ENCODE measurements at regions not wholly inside any gene's neighbourhood (a gene's known extent, or its start where the extent isn't known, plus 50 kb on each side); places are given as distances from the start of the nearest gene placed in this dataset.

DNA sequence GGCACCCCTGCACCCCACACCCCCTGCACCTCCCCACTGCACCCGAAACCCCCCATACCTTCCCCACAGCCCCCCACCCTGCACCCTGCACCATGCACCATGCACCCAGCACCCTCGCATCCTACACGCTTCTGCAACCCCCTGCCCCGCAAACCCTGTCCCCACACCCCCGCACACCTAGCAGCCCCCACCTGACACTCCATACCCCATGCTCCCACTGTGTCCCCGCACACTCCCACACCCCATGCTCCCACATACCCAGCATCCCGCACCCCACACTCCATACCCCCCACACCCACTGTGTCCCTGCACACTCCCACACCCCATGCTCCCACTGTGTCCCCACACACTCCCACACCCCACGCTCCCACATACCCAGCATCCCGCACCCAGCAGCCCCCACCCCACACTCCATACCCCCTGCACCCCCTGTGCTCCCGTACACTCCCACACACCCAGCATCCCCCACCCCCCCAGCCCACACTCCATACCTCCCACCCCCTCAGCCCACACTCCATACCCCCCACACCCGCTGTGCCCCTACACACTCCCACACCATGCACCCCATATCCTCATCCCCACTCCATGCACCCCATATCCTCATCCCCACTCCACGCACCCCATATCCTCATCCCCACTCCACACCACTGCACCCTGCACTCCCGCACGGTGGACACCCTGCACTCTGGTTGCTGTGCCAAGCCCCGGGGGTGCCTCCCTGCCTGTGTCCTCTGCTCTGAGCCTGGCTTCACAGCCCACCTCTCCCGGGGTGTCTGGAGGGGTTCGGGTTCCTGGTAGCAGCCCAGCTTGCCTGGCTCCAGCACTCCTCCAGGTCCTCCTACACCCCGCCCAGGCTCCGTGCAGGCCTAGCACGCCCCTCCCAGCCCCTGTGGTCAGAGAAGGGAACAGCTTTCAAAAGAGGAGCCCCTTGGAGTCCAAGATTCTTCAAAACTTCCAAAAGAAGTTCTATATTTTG lies 93.9 kb upstream of the CTDP1 start:
- no peak overlapping the region for H3K4me2 ChIP-seq (ENCODE audit: low read length, poor library complexity, severe bottlenecking)
- no peak overlapping the region for H2BK5ac ChIP-seq (ENCODE audit: low read depth, low read length, poor library complexity, severe bottlenecking)
- no peak overlapping the region for H2AK5ac ChIP-seq (ENCODE audit: low read length, severe bottlenecking)
- H3K4ac ChIP-seq (ENCODE audit: low read depth in 1 of 2, low read length in 2 of 2) = no peak overlapping the region
- no peak overlapping the region for H3K27ac ChIP-seq (ENCODE audit: low read length, poor library complexity, severe bottlenecking)
- no peak overlapping the region for H4K91ac ChIP-seq (ENCODE audit: low read length)
- no peaks in the 10 kb centered on the region for H3K9me3 ChIP-seq (ENCODE audit: control insufficient read depth, low read length)
- no peak overlapping the region for H3K14ac ChIP-seq (ENCODE audit: low read length in 2 of 2)
- H3K18ac ChIP-seq (ENCODE audit: low read depth in 1 of 2, low read length in 2 of 2) = no peak overlapping the region
- H4K8ac ChIP-seq (ENCODE audit: low read length) = no peak overlapping the region
- H3K79me1 ChIP-seq (replicated peaks; ENCODE audit: low read length, poor library complexity, severe bottlenecking) = no peaks in the 10 kb centered on the region
- H2BK12ac ChIP-seq (ENCODE audit: low read length in 2 of 2) = no peak overlapping the region
- peaks cover 10% of the 10 kb centered on the region for H3K4me1 ChIP-seq (ENCODE audit: control insufficient read depth, insufficient read depth, low read depth, low read length)
- 91% methylated on average over 19 of the region's 20 CpGs for WGBS
- peaks cover 5 to 58% of the 10 kb centered on the region in 2 experiments for H3K27me3 ChIP-seq (ENCODE audit: control insufficient read depth in 1 of 2, insufficient read depth in 1 of 2, low read length in 2 of 2)
- no peak overlapping the region for H3K4me3 ChIP-seq (ENCODE audit: insufficient read depth in 1 of 2, low read depth in 1 of 2, low read length in 2 of 2)
- no peak overlapping the region for H2AFZ ChIP-seq (ENCODE audit: low read depth, low read length)
- no peak overlapping the region for H2BK120ac ChIP-seq (ENCODE audit: low read depth, low read length)
- no peak overlapping the region for H2BK15ac ChIP-seq (ENCODE audit: low read depth, poor library complexity, severe bottlenecking)
- no peak overlapping the region for H3K23ac ChIP-seq (ENCODE audit: low read length in 2 of 2)
- DNase-seq = no peak
- H3K9ac ChIP-seq (ENCODE audit: low read length) = no peak overlapping the region
- H3K36me3 ChIP-seq (ENCODE audit: control insufficient read depth in 1 of 2, insufficient read depth in 2 of 2, low read depth in 1 of 2, low read length in 2 of 2) = no peaks in the 10 kb centered on the region

DNA sequence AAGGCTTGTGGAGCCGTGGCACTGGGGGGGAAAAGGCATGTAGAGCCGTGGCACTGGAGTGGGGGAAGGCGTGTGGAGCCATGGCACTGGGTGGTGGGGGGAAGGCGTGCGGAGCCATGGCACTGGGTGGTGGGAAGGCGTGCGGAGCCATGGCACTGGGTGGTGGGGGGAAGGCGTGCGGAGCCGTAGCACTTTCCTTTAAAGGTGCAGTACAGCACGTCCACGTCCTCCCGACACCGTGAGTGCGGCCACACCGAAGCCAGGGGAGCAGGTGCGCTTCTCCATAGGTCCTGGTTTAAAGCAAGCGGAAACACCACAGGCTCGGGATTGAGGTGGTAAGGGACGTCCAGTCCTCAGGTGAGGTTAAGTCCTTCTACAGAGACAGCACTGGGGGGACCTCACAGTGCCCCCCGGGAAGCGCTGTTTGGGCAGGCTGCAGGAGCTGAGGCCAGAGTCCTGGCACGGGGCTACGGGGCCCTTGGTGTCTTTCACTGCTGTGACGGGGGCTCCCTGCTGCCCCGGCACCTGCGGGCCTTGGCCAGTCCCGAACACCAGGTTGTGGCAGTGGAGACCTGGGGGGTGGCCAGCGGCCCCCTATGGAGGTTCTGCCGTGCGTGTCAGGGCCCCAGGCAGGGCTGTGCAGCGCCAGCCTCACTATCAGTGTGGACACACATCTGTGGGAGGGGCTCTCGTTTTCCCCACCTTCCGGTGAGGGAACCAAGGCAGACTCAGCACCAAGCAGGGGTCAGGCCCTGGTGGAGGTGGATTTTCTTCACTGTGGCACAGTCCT lies 93.0 kb upstream of the CTDP1 start:
- Histone ChIP-seq H3K9me3 (ENCODE audit: control insufficient read depth, low read length) (peaks cover under 1% of the 10 kb centered on the region), H3K14ac (ENCODE audit: low read length in 2 of 2) (no peak overlapping the region), H2BK120ac (ENCODE audit: low read depth, low read length) (no peak overlapping the region), H3K4me2 (ENCODE audit: low read length, poor library complexity, severe bottlenecking) (no peak overlapping the region), H3K36me3 (ENCODE audit: control insufficient read depth in 1 of 2, insufficient read depth in 2 of 2, low read depth in 1 of 2, low read length in 2 of 2) (no peaks in the 10 kb centered on the region), H3K4me3 (ENCODE audit: insufficient read depth in 1 of 2, low read depth in 1 of 2, low read length in 2 of 2) (no peak overlapping the region), H2BK12ac (ENCODE audit: low read length in 2 of 2) (no peak overlapping the region), H3K79me1 (replicated peaks; ENCODE audit: low read length, poor library complexity, severe bottlenecking) (no peaks in the 10 kb centered on the region), H3K4me1 (ENCODE audit: control insufficient read depth, insufficient read depth, low read depth, low read length) (peaks cover 13% of the 10 kb centered on the region), H3K9ac (ENCODE audit: low read length) (no peak overlapping the region), H4K8ac (ENCODE audit: low read length) (no peak overlapping the region), H2AK5ac (ENCODE audit: low read length, severe bottlenecking) (no peak overlapping the region), H3K4ac (ENCODE audit: low read depth in 1 of 2, low read length in 2 of 2) (no peak overlapping the region), H4K91ac (ENCODE audit: low read length) (no peak overlapping the region), H2BK15ac (ENCODE audit: low read depth, poor library complexity, severe bottlenecking) (no peak overlapping the region), H2AFZ (ENCODE audit: low read depth, low read length) (no peak overlapping the region), H3K23ac (ENCODE audit: low read length in 2 of 2) (no peak overlapping the region), H3K27me3 (ENCODE audit: control insufficient read depth in 1 of 2, insufficient read depth in 1 of 2, low read length in 2 of 2) (peaks cover 10 to 66% of the 10 kb centered on the region in 2 experiments), H2BK5ac (ENCODE audit: low read depth, low read length, poor library complexity, severe bottlenecking) (no peak overlapping the region), H3K27ac (ENCODE audit: low read length, poor library complexity, severe bottlenecking) (no peak overlapping the region), H3K18ac (ENCODE audit: low read depth in 1 of 2, low read length in 2 of 2) (no peak overlapping the region)
- no peak for DNase-seq
- 91% methylated on average over 31 of the region's 34 CpGs for WGBS

GRCh38 chr18:79587226-79587741 lies 92.3 kb upstream of the CTDP1 start:
- H4K8ac ChIP-seq (ENCODE audit: low read length) = no peak overlapping the region
- peaks cover 13% of the 10 kb centered on the region for H3K4me1 ChIP-seq (ENCODE audit: control insufficient read depth, insufficient read depth, low read depth, low read length)
- H3K23ac ChIP-seq (ENCODE audit: low read length in 2 of 2) = no peak overlapping the region
- H3K9ac ChIP-seq (ENCODE audit: low read length) = no peak overlapping the region
- no peak overlapping the region for H3K4ac ChIP-seq (ENCODE audit: low read depth in 1 of 2, low read length in 2 of 2)
- DNase-seq = no peak
- no peak overlapping the region for H4K91ac ChIP-seq (ENCODE audit: low read length)
- H3K4me3 ChIP-seq (ENCODE audit: insufficient read depth in 1 of 2, low read depth in 1 of 2, low read length in 2 of 2) = no peak overlapping the region
- H3K79me1 ChIP-seq (replicated peaks; ENCODE audit: low read length, poor library complexity, severe bottlenecking) = no peaks in the 10 kb centered on the region
- no peak overlapping the region for H3K18ac ChIP-seq (ENCODE audit: low read depth in 1 of 2, low read length in 2 of 2)
- no peak overlapping the region for H2AFZ ChIP-seq (ENCODE audit: low read depth, low read length)
- H3K14ac ChIP-seq (ENCODE audit: low read length in 2 of 2) = peak overlapping the region in 1 of 2 experiments; percentile 19
- H2BK12ac ChIP-seq (ENCODE audit: low read length in 2 of 2) = no peak overlapping the region
- H2BK15ac ChIP-seq (ENCODE audit: low read depth, poor library complexity, severe bottlenecking) = no peak overlapping the region
- no peak overlapping the region for H2BK5ac ChIP-seq (ENCODE audit: low read depth, low read length, poor library complexity, severe bottlenecking)
- no peak overlapping the region for H3K4me2 ChIP-seq (ENCODE audit: low read length, poor library complexity, severe bottlenecking)
- peaks cover 10 to 71% of the 10 kb centered on the region in 2 experiments for H3K27me3 ChIP-seq (ENCODE audit: control insufficient read depth in 1 of 2, insufficient read depth in 1 of 2, low read length in 2 of 2)
- H3K9me3 ChIP-seq (ENCODE audit: control insufficient read depth, low read length) = peaks cover 7% of the 10 kb centered on the region
- no peaks in the 10 kb centered on the region for H3K36me3 ChIP-seq (ENCODE audit: control insufficient read depth in 1 of 2, insufficient read depth in 2 of 2, low read depth in 1 of 2, low read length in 2 of 2)
- H2AK5ac ChIP-seq (ENCODE audit: low read length, severe bottlenecking) = no peak overlapping the region
- WGBS = 93% methylated on average over 14 of the region's 16 CpGs
- no peak overlapping the region for H3K27ac ChIP-seq (ENCODE audit: low read length, poor library complexity, severe bottlenecking)
- H2BK120ac ChIP-seq (ENCODE audit: low read depth, low read length) = no peak overlapping the region
